ENCODE measurements at regions not wholly inside any gene's neighbourhood (a gene's known extent, or its start where the extent isn't known, plus 50 kb on each side); places are given as distances from the start of the nearest gene placed in this dataset.

GRCh38 chr9:13971966-13972655, 341.8 kb downstream of the NFIB start:
- H3K4me3 ChIP-seq (ENCODE audit: low read depth, low read length), result no peak overlapping the region
- TF ChIP-seq, protein P1, sequence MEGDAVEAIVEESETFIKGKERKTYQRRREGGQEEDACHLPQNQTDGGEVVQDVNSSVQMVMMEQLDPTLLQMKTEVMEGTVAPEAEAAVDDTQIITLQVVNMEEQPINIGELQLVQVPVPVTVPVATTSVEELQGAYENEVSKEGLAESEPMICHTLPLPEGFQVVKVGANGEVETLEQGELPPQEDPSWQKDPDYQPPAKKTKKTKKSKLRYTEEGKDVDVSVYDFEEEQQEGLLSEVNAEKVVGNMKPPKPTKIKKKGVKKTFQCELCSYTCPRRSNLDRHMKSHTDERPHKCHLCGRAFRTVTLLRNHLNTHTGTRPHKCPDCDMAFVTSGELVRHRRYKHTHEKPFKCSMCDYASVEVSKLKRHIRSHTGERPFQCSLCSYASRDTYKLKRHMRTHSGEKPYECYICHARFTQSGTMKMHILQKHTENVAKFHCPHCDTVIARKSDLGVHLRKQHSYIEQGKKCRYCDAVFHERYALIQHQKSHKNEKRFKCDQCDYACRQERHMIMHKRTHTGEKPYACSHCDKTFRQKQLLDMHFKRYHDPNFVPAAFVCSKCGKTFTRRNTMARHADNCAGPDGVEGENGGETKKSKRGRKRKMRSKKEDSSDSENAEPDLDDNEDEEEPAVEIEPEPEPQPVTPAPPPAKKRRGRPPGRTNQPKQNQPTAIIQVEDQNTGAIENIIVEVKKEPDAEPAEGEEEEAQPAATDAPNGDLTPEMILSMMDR (IDR thresholded peaks at IDR 0.05; ENCODE audit: low read depth, low read length), result no peak

DNA sequence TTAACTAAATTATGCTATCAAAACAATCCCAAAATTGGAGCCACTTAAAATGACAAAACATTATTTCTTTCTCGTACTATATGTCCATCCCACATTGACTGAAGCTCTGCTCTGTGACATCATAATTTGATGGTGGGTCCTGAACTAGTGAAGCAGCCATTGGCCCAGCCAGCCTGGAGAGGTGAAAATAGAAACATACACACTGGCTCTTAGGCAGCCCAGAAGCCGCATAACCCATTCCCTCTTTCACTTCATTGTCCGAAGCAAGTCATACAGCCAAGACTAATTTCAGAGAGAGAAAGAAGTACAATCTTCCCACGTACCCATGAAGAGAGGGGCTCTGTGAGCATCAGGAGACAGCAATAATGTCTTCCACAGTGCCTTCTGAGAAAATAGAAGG, 342.5 kb downstream of the NFIB start:
- no peak overlapping the region for H3K4me3 ChIP-seq (ENCODE audit: low read depth, low read length)
- TF ChIP-seq, protein P1 (IDR thresholded peaks at IDR 0.05; ENCODE audit: low read depth, low read length), result no peak

DNA sequence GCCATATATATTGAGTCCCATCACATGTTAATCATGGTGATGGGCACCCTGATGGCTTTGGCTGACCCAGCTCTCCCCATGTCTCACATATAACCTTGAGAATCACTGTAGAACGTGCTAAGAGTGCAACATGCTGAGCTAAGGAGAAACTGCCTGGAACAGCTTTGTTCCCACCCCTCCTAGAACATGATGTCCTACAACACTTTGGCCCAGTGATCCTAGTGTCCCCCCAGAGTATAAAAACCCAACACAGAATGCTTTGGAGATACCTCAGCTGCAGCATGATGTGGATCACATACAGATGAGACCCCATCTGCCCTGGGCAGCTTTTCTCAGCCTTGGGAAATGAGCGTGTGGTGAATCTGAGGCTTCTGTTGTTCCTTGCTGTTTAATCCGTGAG, 343.5 kb downstream of the NFIB start:
- no peak overlapping the region for H3K4me3 ChIP-seq (ENCODE audit: low read depth, low read length)
- TF ChIP-seq, protein P1 (IDR thresholded peaks at IDR 0.05; ENCODE audit: low read depth, low read length), result no peak

GRCh38 chr9:13970018-13970417, 343.9 kb downstream of the NFIB start:
- H3K4me3 ChIP-seq (ENCODE audit: low read depth, low read length), result no peak overlapping the region
- TF ChIP-seq, protein P1 (IDR thresholded peaks at IDR 0.05; ENCODE audit: low read depth, low read length), result no peak

DNA sequence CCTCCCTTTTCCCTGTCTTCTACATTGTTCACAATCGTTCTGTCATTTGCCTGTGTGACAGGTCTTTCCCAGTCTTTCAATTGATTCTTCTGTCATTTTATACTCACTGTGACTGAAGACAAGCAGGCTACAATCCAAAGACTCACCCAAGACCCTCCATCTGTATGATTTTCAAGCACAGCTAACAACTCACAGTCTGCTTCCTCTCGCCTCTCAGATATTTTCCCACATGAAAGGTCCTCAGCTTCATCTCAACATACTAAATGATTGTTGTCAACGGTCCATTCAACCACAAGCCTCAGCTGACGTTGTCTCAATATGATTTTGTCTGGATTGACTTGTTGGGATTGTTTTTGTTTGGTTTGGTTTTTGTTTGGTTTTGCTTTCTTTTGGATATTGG, 346.5 kb downstream of the NFIB start:
- TF ChIP-seq, protein P1 (IDR thresholded peaks at IDR 0.05; ENCODE audit: low read depth, low read length), result no peak

GRCh38 chr9:13967011-13967410, 346.9 kb downstream of the NFIB start:
- H3K4me3 ChIP-seq (ENCODE audit: low read depth, low read length), result no peak overlapping the region
- TF ChIP-seq, protein P1 (IDR thresholded peaks at IDR 0.05; ENCODE audit: low read depth, low read length), result no peak

More for the DNA sequence above, 346.5 kb downstream of the NFIB start:
- no peak overlapping the region for H3K4me3 ChIP-seq (ENCODE audit: low read depth, low read length)

GRCh38 chr9:13963005-13963653, 350.8 kb downstream of the NFIB start:
- TF ChIP-seq, protein P1 (IDR thresholded peaks at IDR 0.05; ENCODE audit: low read depth, low read length), result no peak
- no peak overlapping the region for H3K4me3 ChIP-seq (ENCODE audit: low read depth, low read length)

Measured in WI38 (cell line).